C4-2B (cell line): ENCODE measurements at regions not wholly inside any gene's neighbourhood (a gene's known extent, or its start where the extent isn't known, plus 50 kb on each side); places are given as distances from the start of the nearest gene placed in this dataset.

ENCODE experiments used
- ZFX ChIP-seq: fragments of 450-650 bp; IDR thresholded peaks from 2 replicates; pipeline ENCODE4 v1.6.1; 2017
- TF ChIP-seq, protein P1 (sequence below): fragments of 450-650 bp; conservative IDR thresholded peaks from 2 replicates; pipeline ENCODE4 v1.5.1; 2017; ENCODE audit warnings: mild to moderate bottlenecking

DNA sequence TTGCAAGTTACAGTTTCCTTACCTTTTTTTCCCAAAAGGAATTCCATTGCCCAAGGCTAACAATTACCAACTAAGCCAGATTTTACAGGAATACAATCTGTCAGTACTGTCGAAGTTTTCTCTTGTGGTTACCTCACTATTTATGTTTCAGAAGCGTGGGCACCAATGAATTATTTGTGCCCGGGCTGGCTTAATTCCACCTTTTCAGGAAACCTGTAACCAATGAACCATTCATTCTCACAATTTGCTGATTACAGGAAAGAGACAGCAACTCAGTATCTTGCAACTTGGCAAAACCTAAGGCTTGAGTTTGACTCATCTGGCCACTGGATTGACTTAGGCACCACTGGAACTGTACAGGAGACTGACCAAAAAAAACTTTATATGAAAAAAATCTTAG lies 485.6 kb downstream of the INHBA start:
- TF ChIP-seq, protein P1, sequence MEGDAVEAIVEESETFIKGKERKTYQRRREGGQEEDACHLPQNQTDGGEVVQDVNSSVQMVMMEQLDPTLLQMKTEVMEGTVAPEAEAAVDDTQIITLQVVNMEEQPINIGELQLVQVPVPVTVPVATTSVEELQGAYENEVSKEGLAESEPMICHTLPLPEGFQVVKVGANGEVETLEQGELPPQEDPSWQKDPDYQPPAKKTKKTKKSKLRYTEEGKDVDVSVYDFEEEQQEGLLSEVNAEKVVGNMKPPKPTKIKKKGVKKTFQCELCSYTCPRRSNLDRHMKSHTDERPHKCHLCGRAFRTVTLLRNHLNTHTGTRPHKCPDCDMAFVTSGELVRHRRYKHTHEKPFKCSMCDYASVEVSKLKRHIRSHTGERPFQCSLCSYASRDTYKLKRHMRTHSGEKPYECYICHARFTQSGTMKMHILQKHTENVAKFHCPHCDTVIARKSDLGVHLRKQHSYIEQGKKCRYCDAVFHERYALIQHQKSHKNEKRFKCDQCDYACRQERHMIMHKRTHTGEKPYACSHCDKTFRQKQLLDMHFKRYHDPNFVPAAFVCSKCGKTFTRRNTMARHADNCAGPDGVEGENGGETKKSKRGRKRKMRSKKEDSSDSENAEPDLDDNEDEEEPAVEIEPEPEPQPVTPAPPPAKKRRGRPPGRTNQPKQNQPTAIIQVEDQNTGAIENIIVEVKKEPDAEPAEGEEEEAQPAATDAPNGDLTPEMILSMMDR = no peak
- no peak for TF ChIP-seq ZFX
